HEK293 (cell line): ENCODE measurements at regions not wholly inside any gene's neighbourhood (a gene's known extent, or its start where the extent isn't known, plus 50 kb on each side); places are given as distances from the start of the nearest gene placed in this dataset.

ENCODE experiments used
- CTCF ChIA-PET: fragments of 350-600 bp; formaldehyde crosslinking; extraction: SDS; loops from one replicate; lab custom pipeline; 2021; ENCODE audit warnings: antibody characterized with exemption; lab: Yijun Ruan, JAX
- POLR2A ChIA-PET: fragments of 300-600 bp; formaldehyde crosslinking; extraction: SDS; loops from one replicate; lab custom pipeline; 2020; ENCODE audit warnings: antibody characterized with exemption, inconsistent platforms; lab: Yijun Ruan, JAX
- H3K27ac ChIP-seq: fragments of 200-500 bp; sonication (Bioruptor generic); 2 replicates; pipeline ENCODE4 v1.5.1; 2014; ENCODE audit warnings: low read depth, low read length, control low read depth, inconsistent platforms; ENCODE audit errors: extremely low read depth
- H3K36me3 ChIP-seq, 2 experiments: fragments of 200-500 bp in 1 of 2; sonication (Bioruptor generic) in 1 of 2; 1 replicate in 1 of 2; 2 replicates in 1 of 2; pipeline ENCODE4 v1.5.1; 2014 to 2017; ENCODE audit warnings: inconsistent platforms in 2 of 2, low read length in 2 of 2; ENCODE audit not compliant: control insufficient read depth in 2 of 2, insufficient read depth in 1 of 2
- H3K4me1 ChIP-seq: fragments of 200-500 bp; sonication (Bioruptor generic); 2 replicates; pipeline ENCODE4 v1.5.1; 2014; ENCODE audit warnings: mild to moderate bottlenecking, low read length, inconsistent platforms; ENCODE audit not compliant: control insufficient read depth, insufficient read depth
- H3K4me3 ChIP-seq: 2 replicates; pipeline ENCODE4 v1.5.1; 2011; ENCODE audit warnings: low read depth, mild to moderate bottlenecking, control low read depth, low read length, moderate library complexity
- H3K9me3 ChIP-seq: fragments of 200-500 bp; sonication (Bioruptor generic); 2 replicates; pipeline ENCODE4 v1.5.1; 2014; ENCODE audit warnings: low read depth, low read length, inconsistent platforms; ENCODE audit not compliant: control insufficient read depth, insufficient read depth
- AEBP2 ChIP-seq: fragments of 450-650 bp; formaldehyde crosslinking; IDR thresholded peaks from 2 replicates; pipeline ENCODE4 v1.5.1; 2016; ENCODE audit warnings: missing biosample characterization, missing genetic modification characterization, borderline replicate concordance
- BCL11A ChIP-seq: fragments of 450-650 bp; formaldehyde crosslinking; IDR thresholded peaks from 2 replicates; pipeline ENCODE4 v1.5.1; 2016; ENCODE audit warnings: low read depth, missing biosample characterization, missing genetic modification characterization
- KLF1 ChIP-seq: fragments of 450-650 bp; formaldehyde crosslinking; IDR thresholded peaks from 2 replicates; pipeline ENCODE4 v1.5.1; 2016; ENCODE audit warnings: missing biosample characterization, missing genetic modification characterization
- MYNN ChIP-seq: fragments of 450-650 bp; formaldehyde crosslinking; IDR thresholded peaks from 2 replicates; pipeline ENCODE4 v1.5.1; 2016; ENCODE audit warnings: missing biosample characterization, missing genetic modification characterization, borderline replicate concordance
- REPIN1 ChIP-seq: fragments of 450-650 bp; formaldehyde crosslinking; IDR thresholded peaks from 2 replicates; pipeline ENCODE4 v1.5.1; 2017; ENCODE audit warnings: missing biosample characterization, missing genetic modification characterization, low read depth
- SALL2 ChIP-seq: fragments of 450-650 bp; formaldehyde crosslinking; IDR thresholded peaks from 2 replicates; pipeline ENCODE4 v1.5.0; 2017; ENCODE audit warnings: missing biosample characterization, mild to moderate bottlenecking, missing genetic modification characterization, borderline replicate concordance
- SCRT2 ChIP-seq: fragments of 450-650 bp; formaldehyde crosslinking; IDR thresholded peaks from 2 replicates; pipeline ENCODE4 v1.5.1; 2016; ENCODE audit warnings: missing biosample characterization, missing genetic modification characterization
- YY2 ChIP-seq: fragments of 450-650 bp; formaldehyde crosslinking; IDR thresholded peaks from 2 replicates; pipeline ENCODE4 v1.5.1; 2016; ENCODE audit warnings: missing biosample characterization, missing genetic modification characterization
- ZBTB1 ChIP-seq: fragments of 450-650 bp; formaldehyde crosslinking; IDR thresholded peaks from 2 replicates; pipeline ENCODE4 v1.5.1; 2016; ENCODE audit warnings: missing biosample characterization, missing genetic modification characterization
- ZBTB21 ChIP-seq: fragments of 450-650 bp; formaldehyde crosslinking; IDR thresholded peaks from 2 replicates; pipeline ENCODE4 v1.5.1; 2017; ENCODE audit warnings: missing biosample characterization, missing genetic modification characterization
- ZBTB44 ChIP-seq: fragments of 450-650 bp; IDR thresholded peaks from 2 replicates; pipeline ENCODE4 v1.5.1; 2018; ENCODE audit warnings: missing biosample characterization, mild to moderate bottlenecking, missing genetic modification characterization
- ZFHX2 ChIP-seq: fragments of 450-650 bp; formaldehyde crosslinking; conservative IDR thresholded peaks from 2 replicates; pipeline ENCODE4 v1.5.1; 2016; ENCODE audit warnings: missing biosample characterization, missing genetic modification characterization
- ZNF221 ChIP-seq: fragments of 450-650 bp; formaldehyde crosslinking; IDR thresholded peaks from 2 replicates; pipeline ENCODE4 v1.5.1; 2017; ENCODE audit warnings: missing biosample characterization, missing genetic modification characterization, borderline replicate concordance
- ZNF341 ChIP-seq: fragments of 450-650 bp; formaldehyde crosslinking; IDR thresholded peaks from 2 replicates; pipeline ENCODE4; 2016; ENCODE audit warnings: low read depth, missing biosample characterization, missing genetic modification characterization
- ZNF433 ChIP-seq: fragments of 450-650 bp; formaldehyde crosslinking; IDR thresholded peaks from 2 replicates; pipeline ENCODE4 v1.5.1; 2016; ENCODE audit warnings: missing biosample characterization, missing genetic modification characterization, low read depth
- ZNF501 ChIP-seq: fragments of 450-650 bp; formaldehyde crosslinking; IDR thresholded peaks from 2 replicates; pipeline ENCODE4 v1.5.1; 2016; ENCODE audit warnings: missing biosample characterization, missing genetic modification characterization
- ZNF623 ChIP-seq: fragments of 450-650 bp; formaldehyde crosslinking; IDR thresholded peaks from 2 replicates; pipeline ENCODE4 v1.5.1; 2016; ENCODE audit warnings: missing biosample characterization, missing genetic modification characterization
- ZNF830 ChIP-seq: fragments of 450-650 bp; IDR thresholded peaks from 2 replicates; pipeline ENCODE4 v1.5.0; 2018; ENCODE audit warnings: missing biosample characterization, missing genetic modification characterization, low read depth, mild to moderate bottlenecking, moderate library complexity
- ZNF837 ChIP-seq: fragments of 450-650 bp; formaldehyde crosslinking; IDR thresholded peaks from 2 replicates; pipeline ENCODE4 v1.5.1; 2016; ENCODE audit warnings: missing biosample characterization, missing genetic modification characterization
- TF ChIP-seq, protein P1 (sequence below): fragments of 450-650 bp; formaldehyde crosslinking; IDR thresholded peaks from 2 replicates; pipeline ENCODE4 v1.5.1; 2017; ENCODE audit warnings: missing biosample characterization, missing genetic modification characterization
- TF ChIP-seq, protein P2 (sequence below): fragments of 450-650 bp; formaldehyde crosslinking; IDR thresholded peaks from 2 replicates; pipeline ENCODE4 v1.5.1; 2016; ENCODE audit warnings: missing biosample characterization, missing genetic modification characterization
- TF ChIP-seq, protein P3 (sequence below): fragments of 450-650 bp; formaldehyde crosslinking; IDR thresholded peaks from 2 replicates; pipeline ENCODE4 v1.5.1; 2016; ENCODE audit warnings: missing biosample characterization, missing genetic modification characterization

- CTCF ChIA-PET = interaction anchor here (0.6 to 1.3 kb wide), 2 partner anchors 16 to 46 kb away, joined by 3 read pairs; no protein-coding TSS in a partner anchor
Observed at GRCh38 chr17:72523491-72523890, 402.7 kb downstream of the SOX9 start.

DNA sequence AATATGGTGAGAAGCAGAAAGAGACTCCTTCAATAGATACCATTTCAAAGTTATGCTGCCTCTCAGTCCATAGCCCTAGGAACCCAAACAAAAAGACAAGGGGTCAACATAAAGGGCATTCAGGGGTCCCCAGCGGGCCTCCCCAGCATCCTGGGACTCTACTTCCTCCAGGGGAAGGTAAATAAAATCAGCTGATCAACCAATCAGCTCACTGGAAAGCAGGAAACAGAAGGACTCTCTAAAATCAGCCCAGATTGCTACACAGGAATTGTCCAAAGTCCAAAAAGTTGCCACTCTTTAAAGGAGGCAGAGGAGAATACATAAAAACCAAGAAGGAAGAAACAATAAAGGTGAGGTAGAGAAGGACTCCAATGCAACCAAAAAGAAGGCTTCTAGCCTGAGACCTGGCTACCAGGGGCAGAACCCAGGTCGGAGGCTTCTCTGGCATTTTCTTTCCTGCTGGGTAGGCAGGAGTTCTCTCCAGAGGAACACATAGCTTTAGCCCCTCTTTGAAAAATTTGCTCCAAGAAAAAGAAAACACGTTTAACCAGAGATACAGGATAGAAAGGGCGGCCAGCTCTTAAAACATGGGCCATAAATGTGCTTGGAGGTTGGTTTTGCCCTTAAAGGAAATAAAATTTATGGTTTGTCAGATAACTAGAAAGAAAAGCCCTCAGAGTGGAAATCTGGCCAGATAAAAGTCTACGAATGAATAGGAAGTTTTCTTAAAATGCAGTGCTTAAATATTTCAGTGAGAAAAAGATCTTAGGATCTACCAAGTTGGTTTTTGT, 404.6 kb downstream of the SOX9 start:
- CTCF ChIA-PET = no interaction called here
- POLR2A ChIA-PET = no interaction called here
- TF ChIP-seq ZNF433 (no peak), ZFHX2 (tag by site-specific recombination) (no peak), ZBTB1 (tag by site-specific recombination) (no peak)
- TF ChIP-seq, protein P1, sequence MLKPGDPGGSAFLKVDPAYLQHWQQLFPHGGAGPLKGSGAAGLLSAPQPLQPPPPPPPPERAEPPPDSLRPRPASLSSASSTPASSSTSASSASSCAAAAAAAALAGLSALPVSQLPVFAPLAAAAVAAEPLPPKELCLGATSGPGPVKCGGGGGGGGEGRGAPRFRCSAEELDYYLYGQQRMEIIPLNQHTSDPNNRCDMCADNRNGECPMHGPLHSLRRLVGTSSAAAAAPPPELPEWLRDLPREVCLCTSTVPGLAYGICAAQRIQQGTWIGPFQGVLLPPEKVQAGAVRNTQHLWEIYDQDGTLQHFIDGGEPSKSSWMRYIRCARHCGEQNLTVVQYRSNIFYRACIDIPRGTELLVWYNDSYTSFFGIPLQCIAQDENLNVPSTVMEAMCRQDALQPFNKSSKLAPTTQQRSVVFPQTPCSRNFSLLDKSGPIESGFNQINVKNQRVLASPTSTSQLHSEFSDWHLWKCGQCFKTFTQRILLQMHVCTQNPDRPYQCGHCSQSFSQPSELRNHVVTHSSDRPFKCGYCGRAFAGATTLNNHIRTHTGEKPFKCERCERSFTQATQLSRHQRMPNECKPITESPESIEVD (tag by site-specific recombination) = peak; percentile 57
- TF ChIP-seq, protein P2, sequence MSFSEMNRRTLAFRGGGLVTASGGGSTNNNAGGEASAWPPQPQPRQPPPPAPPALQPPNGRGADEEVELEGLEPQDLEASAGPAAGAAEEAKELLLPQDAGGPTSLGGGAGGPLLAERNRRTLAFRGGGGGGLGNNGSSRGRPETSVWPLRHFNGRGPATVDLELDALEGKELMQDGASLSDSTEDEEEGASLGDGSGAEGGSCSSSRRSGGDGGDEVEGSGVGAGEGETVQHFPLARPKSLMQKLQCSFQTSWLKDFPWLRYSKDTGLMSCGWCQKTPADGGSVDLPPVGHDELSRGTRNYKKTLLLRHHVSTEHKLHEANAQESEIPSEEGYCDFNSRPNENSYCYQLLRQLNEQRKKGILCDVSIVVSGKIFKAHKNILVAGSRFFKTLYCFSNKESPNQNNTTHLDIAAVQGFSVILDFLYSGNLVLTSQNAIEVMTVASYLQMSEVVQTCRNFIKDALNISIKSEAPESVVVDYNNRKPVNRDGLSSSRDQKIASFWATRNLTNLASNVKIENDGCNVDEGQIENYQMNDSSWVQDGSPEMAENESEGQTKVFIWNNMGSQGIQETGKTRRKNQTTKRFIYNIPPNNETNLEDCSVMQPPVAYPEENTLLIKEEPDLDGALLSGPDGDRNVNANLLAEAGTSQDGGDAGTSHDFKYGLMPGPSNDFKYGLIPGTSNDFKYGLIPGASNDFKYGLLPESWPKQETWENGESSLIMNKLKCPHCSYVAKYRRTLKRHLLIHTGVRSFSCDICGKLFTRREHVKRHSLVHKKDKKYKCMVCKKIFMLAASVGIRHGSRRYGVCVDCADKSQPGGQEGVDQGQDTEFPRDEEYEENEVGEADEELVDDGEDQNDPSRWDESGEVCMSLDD (tag by site-specific recombination) = no peak
- TF ChIP-seq, protein P3, sequence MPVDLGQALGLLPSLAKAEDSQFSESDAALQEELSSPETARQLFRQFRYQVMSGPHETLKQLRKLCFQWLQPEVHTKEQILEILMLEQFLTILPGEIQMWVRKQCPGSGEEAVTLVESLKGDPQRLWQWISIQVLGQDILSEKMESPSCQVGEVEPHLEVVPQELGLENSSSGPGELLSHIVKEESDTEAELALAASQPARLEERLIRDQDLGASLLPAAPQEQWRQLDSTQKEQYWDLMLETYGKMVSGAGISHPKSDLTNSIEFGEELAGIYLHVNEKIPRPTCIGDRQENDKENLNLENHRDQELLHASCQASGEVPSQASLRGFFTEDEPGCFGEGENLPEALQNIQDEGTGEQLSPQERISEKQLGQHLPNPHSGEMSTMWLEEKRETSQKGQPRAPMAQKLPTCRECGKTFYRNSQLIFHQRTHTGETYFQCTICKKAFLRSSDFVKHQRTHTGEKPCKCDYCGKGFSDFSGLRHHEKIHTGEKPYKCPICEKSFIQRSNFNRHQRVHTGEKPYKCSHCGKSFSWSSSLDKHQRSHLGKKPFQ (tag by site-specific recombination) = no peak

More at GRCh38 chr17:72523491-72523890, 402.7 kb downstream of the SOX9 start:
- TF ChIP-seq ZNF830 (tag by site-specific recombination) = no peak
- no peak for TF ChIP-seq YY2 (tag by site-specific recombination)
- TF ChIP-seq ZNF341 (tag by site-specific recombination) = no peak
- no peaks in the 10 kb centered on the region; a peak in 1 of 3 replicates for H3K36me3 ChIP-seq
- POLR2A ChIA-PET = no interaction called here
- no peak overlapping the region for H3K27ac ChIP-seq
- no peak overlapping the region for H3K4me3 ChIP-seq
- peaks cover 15% of the 10 kb centered on the region for H3K4me1 ChIP-seq
- no peaks in the 10 kb centered on the region for H3K9me3 ChIP-seq

GRCh38 chr17:72526769-72527168, 405.9 kb downstream of the SOX9 start:
- Histone ChIP-seq H3K36me3 (no peaks in the 10 kb centered on the region; a peak in 1 of 3 replicates), H3K4me1 (peaks cover 9% of the 10 kb centered on the region), H3K27ac (no peak overlapping the region), H3K9me3 (no peaks in the 10 kb centered on the region), H3K4me3 (no peak overlapping the region)
- ChIA-PET CTCF (no interaction called here), POLR2A (no interaction called here)
- TF ChIP-seq AEBP2 = no peak
- TF ChIP-seq BCL11A (tag by site-specific recombination) = no peak
- TF ChIP-seq ZNF837 (tag by site-specific recombination) = no peak
- TF ChIP-seq ZBTB21 (tag by site-specific recombination) = no peak
- no peak for TF ChIP-seq ZNF623
- no peak for TF ChIP-seq ZBTB44 (tag by site-specific recombination)
- TF ChIP-seq KLF1 (tag by site-specific recombination) = no peak
- no peak for TF ChIP-seq REPIN1 (tag by site-specific recombination)
- TF ChIP-seq ZNF221 = no peak
- no peak for TF ChIP-seq SCRT2
- TF ChIP-seq MYNN = no peak
- TF ChIP-seq ZNF501 (tag by site-specific recombination) = no peak
- no peak for TF ChIP-seq SALL2

More for the DNA sequence above, 404.6 kb downstream of the SOX9 start:
- no peaks in the 10 kb centered on the region for H3K9me3 ChIP-seq
- no peaks in the 10 kb centered on the region; a peak in 1 of 3 replicates for H3K36me3 ChIP-seq
- peak overlapping the region; percentile 43; the same call in 1 of the 2 replicates for H3K27ac ChIP-seq
- peaks cover 9% of the 10 kb centered on the region for H3K4me1 ChIP-seq
- no peak overlapping the region for H3K4me3 ChIP-seq
